Activated CD4-positive, CD25-positive, alpha-beta regulatory T cell treated with anti-CD3 and anti-CD28 coated beads, Interleukin-2, amount 50 U/mL, for 24 hours (primary cell): ENCODE measurements at regions not wholly inside any gene's neighbourhood (a gene's known extent, or its start where the extent isn't known, plus 50 kb on each side); places are given as distances from the start of the nearest gene placed in this dataset.
"Not testable (repeated sequence)": the region's sequence is repeated elsewhere in the genome, so short reads cannot be mapped to it uniquely, and the experiment has no call there.

Source experiments
- ATAC-seq, 2 donors: fragments of 150-1000 bp; cut with Tn5 transposase; one replicate each; pipeline ENCODE4 v1.10.0; 2021; ENCODE audit warnings: mild to moderate bottlenecking in 1 of 2, moderate library complexity in 1 of 2

DNA sequence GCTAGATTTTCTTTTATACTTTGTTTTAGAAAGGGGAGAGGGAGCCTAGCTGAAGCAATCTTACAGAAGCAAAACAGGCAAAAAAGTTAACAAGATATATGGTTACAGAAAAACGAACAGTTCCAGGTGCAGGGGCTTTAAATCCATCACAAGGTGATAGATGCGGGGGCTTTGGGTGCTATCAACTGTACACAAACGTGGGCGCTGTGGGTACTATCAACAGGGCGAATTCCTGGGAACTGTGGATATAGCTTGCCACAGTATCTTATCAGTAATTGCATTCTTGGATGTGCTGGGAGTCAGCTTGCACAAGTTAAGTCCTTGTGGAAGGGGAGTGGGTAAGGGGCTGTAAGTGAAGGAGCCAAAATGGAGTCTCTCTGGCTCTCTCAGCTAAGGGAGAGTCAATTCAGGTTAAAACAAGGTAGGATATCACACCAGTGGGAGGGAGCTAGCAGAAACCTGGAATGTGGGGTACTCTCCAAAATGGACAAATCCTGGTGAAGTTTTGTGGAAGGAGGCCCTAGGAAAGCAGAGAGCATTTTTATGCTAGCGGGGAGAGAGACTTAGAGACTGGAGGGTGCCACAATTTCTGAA, 325.8 kb upstream of the SPHKAP start:
- no peak for ATAC-seq

GRCh38 chr2:228503731-228504130, 322.2 kb upstream of the SPHKAP start:
- ATAC-seq, result no peak

DNA sequence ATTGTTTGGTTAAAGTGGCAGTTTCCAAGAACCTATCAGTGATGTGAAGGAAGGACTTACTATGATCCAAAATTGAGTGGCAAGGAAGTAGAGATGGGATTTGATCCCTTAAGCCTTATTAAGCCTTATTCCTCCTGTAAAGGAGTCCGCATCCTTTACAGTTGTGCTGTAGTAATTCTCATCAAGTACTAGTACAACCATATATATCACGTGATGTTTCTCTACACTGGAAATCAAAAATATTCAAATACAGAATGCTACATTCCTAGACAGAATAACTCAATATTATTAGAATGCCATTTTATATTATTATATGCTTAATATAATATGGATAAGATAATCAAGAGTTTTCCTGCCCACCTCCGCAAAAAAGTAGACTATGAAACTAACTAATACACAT, 312.4 kb upstream of the SPHKAP start:
- ATAC-seq, result no peak

- ATAC-seq, result no peak
Measured at GRCh38 chr2:228479014-228479413, 297.5 kb upstream of the SPHKAP start.

DNA sequence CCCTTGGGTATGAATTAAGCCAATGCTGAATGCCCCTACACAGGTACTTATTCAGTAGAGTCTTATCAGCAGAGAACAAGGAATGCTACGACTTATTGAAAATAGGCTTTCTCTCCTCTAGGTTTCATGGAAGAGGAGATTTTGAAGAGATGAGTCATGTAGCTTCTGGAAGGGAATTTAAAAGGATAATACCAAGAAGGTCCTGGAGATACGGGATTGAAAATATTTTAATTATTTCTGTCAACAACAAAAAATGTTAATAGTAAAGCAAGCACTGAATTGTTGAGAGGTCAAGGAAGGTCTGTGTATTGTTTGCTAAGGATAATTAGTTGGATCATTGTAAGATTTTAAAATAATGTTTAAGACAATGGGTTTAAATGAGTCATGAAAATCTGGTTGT, 293.0 kb upstream of the SPHKAP start:
- no peak for ATAC-seq

DNA sequence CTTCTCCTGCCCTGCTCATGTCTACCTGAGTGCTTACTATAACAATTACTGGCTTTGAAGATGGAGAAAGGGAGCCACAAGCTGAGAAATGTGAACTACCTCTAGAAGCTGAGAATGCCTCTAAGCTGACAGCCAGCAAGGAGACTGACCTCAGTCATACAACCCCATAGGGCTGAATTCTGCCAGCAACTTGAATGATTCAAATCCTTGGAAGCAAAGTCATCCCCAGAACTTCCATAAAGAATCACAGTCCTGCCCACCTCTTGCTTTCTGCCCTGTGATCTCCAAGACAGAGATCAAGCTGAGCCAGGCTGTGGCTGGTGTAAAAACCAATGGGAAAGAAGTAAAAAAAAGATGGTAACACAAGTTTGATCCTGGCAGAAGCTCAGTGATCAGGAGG, 288.2 kb upstream of the SPHKAP start:
- no peak for ATAC-seq

- ATAC-seq, result no peak
Measured at GRCh38 chr2:228466851-228467250, 285.4 kb upstream of the SPHKAP start.

DNA sequence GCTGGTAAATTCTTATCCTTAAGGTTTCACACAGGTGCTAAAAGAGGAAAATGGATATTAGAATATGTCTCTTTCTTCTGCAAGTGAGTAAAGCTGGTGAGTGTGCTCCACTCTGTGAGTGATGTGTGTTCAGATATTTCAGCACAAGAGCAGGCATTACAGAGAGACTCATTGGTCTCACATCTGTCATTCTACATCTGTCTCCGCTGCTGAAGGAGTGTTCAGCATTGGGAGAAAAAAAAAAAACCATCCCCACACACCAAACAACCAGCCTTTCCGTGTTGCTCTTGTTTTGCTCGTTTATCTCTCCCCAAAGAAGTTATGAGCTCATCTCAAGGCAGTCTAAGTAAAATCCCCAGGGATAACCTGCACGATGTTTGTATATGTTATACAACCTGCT, 283.9 kb upstream of the SPHKAP start:
- ATAC-seq, result no peak

DNA sequence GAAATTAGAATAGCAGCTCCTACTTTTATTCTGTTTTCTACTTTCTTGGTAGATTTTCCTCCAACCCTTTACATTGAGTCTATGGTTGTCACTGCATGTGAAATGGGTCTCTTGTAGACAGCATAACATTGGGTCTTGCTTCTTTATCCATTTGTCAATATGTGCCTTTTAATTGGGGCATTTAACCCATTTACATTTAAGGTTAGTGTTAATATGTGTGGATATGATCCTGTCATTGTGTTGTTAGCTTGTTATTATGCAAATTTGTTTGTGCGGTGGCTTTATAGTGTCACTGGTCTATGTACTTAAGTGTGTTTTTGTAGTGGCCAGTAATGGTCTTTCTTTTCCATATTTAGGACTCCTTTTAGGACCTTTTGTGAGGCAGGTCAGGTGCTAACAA, 276.9 kb upstream of the SPHKAP start:
- ATAC-seq, result no peak

DNA sequence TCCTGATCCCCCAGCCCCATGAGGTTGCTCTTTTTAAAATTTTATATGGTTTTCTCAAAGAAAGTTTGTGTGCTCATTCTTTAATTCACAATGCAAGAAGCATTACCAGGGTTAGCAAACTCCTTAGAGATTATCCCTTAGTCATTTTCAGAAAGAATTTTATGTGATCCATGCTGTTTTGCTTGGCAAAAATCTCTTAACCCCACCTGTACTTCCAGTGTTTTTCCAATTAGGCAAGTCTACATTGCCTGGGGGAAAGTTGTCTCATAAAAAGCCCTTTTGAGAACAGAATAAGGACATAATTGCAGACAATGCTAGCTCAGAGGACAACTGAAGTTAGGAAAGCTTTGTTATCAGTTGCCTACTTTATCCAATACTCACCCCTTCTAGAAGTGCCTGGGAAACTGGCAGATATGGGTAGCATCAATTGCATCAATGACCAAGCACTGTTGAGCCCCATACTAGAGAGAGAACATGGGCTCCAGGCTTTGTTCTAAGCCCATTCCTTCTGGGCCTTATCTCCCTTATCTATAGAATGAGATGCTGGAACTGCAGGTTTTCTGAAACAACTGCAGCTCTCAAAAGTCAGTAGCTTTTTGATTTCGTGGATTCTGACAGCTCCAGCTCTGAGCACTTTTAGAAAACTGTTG, 265.9 kb upstream of the SPHKAP start:
- ATAC-seq, result no peak

GRCh38 chr2:228446734-228447133, 265.2 kb upstream of the SPHKAP start:
- no peak for ATAC-seq

DNA sequence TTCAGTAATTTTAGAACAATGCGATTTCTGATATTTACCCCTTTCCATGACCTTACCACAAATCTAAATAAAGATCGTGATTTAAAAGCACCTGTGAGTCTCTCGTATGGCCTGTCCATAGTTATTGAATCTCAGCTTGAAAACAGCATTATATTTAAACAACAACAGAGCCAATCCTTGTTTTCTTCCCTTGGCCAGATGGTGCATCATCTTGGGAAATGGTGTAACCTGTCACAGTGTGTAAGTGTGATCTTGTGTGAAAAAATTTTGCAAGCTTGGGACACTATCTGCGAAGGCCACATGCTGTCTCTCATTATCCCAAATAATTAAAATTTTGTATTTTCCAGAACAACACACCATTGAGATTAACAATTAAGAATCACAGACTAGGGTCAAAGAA, 262.7 kb upstream of the SPHKAP start:
- no peak for ATAC-seq

DNA sequence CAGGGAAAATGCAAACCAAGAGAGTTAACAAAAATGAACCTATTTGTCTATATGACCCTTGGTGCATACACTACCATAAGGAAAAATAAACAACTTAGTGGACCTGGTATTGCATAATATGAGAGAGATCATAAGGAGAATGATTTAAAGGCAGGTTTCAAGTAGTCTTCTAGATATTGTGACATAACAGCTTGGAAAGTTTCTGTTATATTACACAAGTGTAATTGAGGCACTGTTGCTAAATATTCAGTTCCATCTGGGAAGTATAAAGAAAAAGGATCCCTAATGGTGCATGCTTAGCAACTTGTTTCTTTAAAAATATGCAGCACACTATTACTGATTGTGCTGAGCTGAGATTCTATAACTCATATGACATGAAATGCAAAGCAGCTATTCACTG, 252.2 kb upstream of the SPHKAP start:
- ATAC-seq, result no peak

GRCh38 chr2:228432116-228432515, 250.6 kb upstream of the SPHKAP start:
- ATAC-seq, result no peak

GRCh38 chr2:228430986-228431385, 249.5 kb upstream of the SPHKAP start:
- no peak for ATAC-seq

GRCh38 chr2:228426502-228427216, 245.2 kb upstream of the SPHKAP start:
- ATAC-seq, result no peak

- ATAC-seq, result not testable (repeated sequence)
Measured at GRCh38 chr2:228425411-228426060, 244.0 kb upstream of the SPHKAP start.

- ATAC-seq, result no peak
Measured at GRCh38 chr2:228417956-228418355, 236.5 kb upstream of the SPHKAP start.

- ATAC-seq, result no peak
Measured at GRCh38 chr2:228417526-228417925, 236.0 kb upstream of the SPHKAP start.

DNA sequence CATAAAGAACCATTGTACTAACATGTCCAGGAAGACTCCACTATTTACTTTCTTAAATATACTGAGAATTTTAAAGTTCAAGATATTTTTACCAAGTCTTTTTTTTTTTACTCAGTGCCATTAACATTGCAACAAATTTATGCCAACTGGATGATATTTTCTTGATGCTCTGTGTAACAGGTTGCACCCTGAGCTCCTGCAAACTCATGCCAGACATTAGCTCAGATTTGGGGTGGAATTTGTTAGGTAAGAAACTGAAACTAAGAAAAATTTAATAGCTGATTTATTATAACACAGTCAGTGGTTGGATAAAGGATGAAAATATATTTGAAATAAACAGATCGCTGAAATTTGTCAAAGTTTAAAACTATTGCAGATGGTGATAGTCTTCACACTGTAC, 228.6 kb upstream of the SPHKAP start:
- no peak for ATAC-seq

- ATAC-seq, result no peak
Measured at GRCh38 chr2:228409493-228409892, 228.0 kb upstream of the SPHKAP start.

GRCh38 chr2:228408529-228409227, 227.2 kb upstream of the SPHKAP start:
- no peak for ATAC-seq

- no peak for ATAC-seq
Measured at GRCh38 chr2:228407821-228408220, 226.3 kb upstream of the SPHKAP start.
